ENCODE measurements at regions not wholly inside any gene's neighbourhood (a gene's known extent, or its start where the extent isn't known, plus 50 kb on each side); places are given as distances from the start of the nearest gene placed in this dataset.
"Not testable (repeated sequence)": the region's sequence is repeated elsewhere in the genome, so short reads cannot be mapped to it uniquely, and the experiment has no call there.

DNA sequence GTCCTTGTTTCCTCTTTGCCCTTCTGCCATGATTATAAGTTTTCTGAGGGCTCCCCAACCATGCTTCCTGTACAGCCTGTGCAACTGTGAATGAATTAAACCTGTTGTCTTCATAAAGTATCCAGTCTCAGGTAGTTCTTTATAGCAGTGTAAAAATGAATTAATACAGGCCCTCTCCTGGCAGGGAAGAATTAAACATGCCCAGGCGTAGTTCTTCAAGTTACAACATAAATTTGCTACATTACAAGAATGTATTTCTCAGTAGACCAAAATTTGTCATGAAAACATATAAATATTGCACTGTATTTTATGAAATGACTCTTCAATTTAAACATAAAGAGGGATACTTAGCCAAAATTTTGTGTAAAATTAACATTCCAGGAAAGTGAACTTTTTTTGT, 1089.9 kb upstream of the PCDH10 start:
- no peaks in the 10 kb centered on the region for H3K36me3 Mint-ChIP-seq
- peaks cover 6 to 14% (median 11%) of the 10 kb centered on the region in 3 donors for H3K9me3 Mint-ChIP-seq
- H3K27me3 Mint-ChIP-seq: no peaks in the 10 kb centered on the region
- no peak overlapping the region for H3K27ac Mint-ChIP-seq
- no peak overlapping the region for H3K4me3 Mint-ChIP-seq
- peaks cover 0 to 2% (median 0%) of the 10 kb centered on the region in 3 donors for H3K4me1 Mint-ChIP-seq

DNA sequence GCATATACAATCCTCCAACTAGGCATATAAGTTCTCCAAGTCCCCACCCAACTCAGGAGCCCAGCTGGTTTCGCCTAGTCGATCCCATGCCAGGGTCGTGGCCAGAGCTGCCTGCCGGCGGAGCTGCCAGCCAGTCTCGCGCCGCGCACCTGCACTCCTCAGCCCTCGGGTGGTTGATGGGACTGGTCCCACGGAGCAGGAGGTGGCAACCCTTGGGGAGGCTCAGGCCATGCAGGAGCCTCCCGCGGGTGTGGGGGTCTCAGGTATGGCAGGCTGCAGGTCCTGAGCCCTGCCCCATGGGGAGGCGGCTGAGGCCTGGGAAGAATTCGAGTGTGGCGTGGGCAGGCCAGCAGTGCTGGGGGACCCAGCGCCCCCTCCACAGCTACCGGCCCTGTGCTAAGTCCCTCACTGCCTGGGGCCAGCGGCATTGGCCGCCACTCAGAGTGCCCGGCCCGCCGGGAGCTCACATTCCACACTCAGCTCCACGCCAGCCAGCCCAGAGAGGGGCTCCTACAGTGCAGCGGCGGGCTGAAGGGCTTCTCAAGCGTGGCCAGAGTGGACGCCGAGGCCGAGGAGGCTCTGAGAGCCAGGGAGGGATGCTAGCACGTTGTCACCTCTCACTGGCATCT, 1086.4 kb upstream of the PCDH10 start:
- Mint-ChIP-seq H3K36me3 (no peaks in the 10 kb centered on the region), H3K4me3 (no peak overlapping the region), H3K4me1 (no peaks in the 10 kb centered on the region), H3K27me3 (no peaks in the 10 kb centered on the region), H3K9me3 (peaks cover 0 to 9% (median 7%) of the 10 kb centered on the region in 3 donors), H3K27ac (no peak overlapping the region)

DNA sequence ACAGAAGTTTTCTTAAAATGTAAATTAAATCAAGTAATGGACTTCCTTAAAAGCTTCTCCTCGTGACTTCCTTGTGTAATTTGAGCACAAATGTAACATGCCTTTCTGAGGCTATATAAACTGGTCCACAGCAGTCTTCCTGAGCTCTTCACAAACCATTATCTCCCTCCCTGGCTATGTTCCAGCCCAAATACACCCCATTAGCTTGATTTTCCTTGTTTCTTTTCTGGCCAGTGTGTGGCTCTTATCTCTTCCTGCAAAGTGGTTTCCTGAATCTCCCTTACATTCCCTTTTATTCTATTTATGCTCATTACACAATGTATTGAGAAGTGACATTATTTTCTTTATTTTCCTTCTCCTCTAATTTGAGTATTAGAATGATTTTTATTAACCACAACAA, 1085.3 kb upstream of the PCDH10 start:
- Mint-ChIP-seq H3K4me3 (no peak overlapping the region), H3K9me3 (peaks cover 0 to 5% (median 3%) of the 10 kb centered on the region in 3 donors), H3K27ac (no peak overlapping the region), H3K36me3 (no peaks in the 10 kb centered on the region), H3K27me3 (no peaks in the 10 kb centered on the region), H3K4me1 (no peaks in the 10 kb centered on the region)

GRCh38 chr4:132065940-132066495, 1083.1 kb upstream of the PCDH10 start:
- no peak overlapping the region for H3K27ac Mint-ChIP-seq
- H3K9me3 Mint-ChIP-seq: peaks cover 0 to 2% (median 0%) of the 10 kb centered on the region in 3 donors
- H3K36me3 Mint-ChIP-seq: no peaks in the 10 kb centered on the region
- no peak overlapping the region for H3K4me3 Mint-ChIP-seq
- H3K27me3 Mint-ChIP-seq: no peaks in the 10 kb centered on the region
- H3K4me1 Mint-ChIP-seq: no peaks in the 10 kb centered on the region

- no peaks in the 10 kb centered on the region for H3K27me3 Mint-ChIP-seq
- no peak overlapping the region for H3K27ac Mint-ChIP-seq
- H3K4me3 Mint-ChIP-seq: no peak overlapping the region
- H3K4me1 Mint-ChIP-seq: no peaks in the 10 kb centered on the region
- H3K36me3 Mint-ChIP-seq: no peaks in the 10 kb centered on the region
- no peaks in the 10 kb centered on the region for H3K9me3 Mint-ChIP-seq
These were observed 1077.3 kb upstream of the PCDH10 start for GRCh38 chr4:132071815-132072214.

GRCh38 chr4:132076829-132077228, 1072.3 kb upstream of the PCDH10 start:
- Mint-ChIP-seq H3K4me1 (peaks cover 0 to 2% (median 0%) of the 10 kb centered on the region in 3 donors), H3K9me3 (peaks cover 0 to 5% (median 0%) of the 10 kb centered on the region in 3 donors), H3K27me3 (no peaks in the 10 kb centered on the region), H3K4me3 (no peak overlapping the region), H3K27ac (no peak overlapping the region), H3K36me3 (no peaks in the 10 kb centered on the region)

GRCh38 chr4:132085105-132085504, 1064.0 kb upstream of the PCDH10 start:
- Mint-ChIP-seq H3K4me3 (no peak overlapping the region), H3K9me3 (peaks cover 2 to 8% (median 5%) of the 10 kb centered on the region in 3 donors), H3K4me1 (no peaks in the 10 kb centered on the region), H3K36me3 (peaks cover 2% of the 10 kb centered on the region), H3K27ac (no peak overlapping the region), H3K27me3 (no peaks in the 10 kb centered on the region)

DNA sequence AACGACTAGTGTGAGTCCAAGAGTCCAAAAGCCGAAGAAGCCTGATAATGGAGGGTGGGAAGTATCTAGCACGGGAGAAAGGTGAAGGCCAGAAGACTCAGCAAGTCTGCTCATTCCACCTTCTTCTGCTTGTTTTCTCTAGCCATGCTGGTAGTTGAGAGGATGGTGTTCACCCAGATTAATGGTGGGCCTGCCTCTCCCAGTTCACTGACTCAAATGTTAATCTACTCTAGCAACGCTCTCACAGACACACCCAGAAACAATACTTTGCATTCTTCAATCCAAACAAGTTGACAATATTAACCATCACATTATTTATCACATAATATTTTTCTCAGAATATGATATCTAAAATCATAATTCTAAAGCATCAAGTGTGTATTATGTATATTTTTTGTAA, 1055.1 kb upstream of the PCDH10 start:
- Mint-ChIP-seq H3K27me3 (no peaks in the 10 kb centered on the region), H3K4me1 (no peaks in the 10 kb centered on the region), H3K4me3 (no peak overlapping the region), H3K27ac (no peak overlapping the region), H3K36me3 (no peaks in the 10 kb centered on the region), H3K9me3 (peaks cover 0 to 2% (median 0%) of the 10 kb centered on the region in 3 donors)

DNA sequence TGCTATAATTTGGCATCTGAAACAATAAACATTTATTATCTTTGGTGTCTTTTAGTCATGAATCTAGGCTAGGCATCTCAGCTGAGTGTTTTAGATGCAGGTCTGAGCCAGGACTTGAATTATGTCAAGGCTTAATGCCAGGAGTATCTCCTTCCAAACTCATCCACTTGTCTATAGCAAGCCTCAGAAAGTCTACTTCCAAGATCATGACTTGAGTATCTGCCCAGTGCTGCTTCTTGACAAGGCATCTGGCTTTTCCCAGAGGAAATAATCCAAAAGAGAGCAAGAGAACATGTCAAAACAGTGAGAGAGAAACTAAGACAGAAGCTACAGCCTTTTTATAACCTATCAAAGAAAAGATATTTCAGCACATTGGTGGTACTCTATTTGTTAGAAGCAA, 1052.1 kb upstream of the PCDH10 start:
- no peaks in the 10 kb centered on the region for H3K4me1 Mint-ChIP-seq
- H3K4me3 Mint-ChIP-seq: no peak overlapping the region
- H3K27me3 Mint-ChIP-seq: no peaks in the 10 kb centered on the region
- no peaks in the 10 kb centered on the region for H3K36me3 Mint-ChIP-seq
- H3K9me3 Mint-ChIP-seq: peaks cover 0 to 4% (median 0%) of the 10 kb centered on the region in 3 donors
- H3K27ac Mint-ChIP-seq: no peak overlapping the region

DNA sequence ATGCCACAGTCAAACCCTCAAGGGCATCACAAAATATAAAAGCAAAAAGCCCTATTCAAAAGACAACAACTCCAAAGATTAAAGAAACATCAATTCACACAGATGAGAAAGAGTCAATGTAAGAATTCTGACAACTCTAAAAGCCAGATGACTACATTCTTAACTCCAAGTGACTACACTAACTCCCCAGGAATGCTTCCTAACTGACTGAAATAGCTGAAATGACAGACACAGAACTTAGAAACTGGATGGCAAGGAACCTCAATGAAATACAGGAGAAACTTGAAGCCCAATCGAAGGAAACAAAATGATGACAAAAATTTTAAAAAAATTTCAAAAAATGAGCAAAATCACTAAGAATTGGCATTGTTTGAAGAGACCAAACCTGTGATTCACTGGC, 1047.6 kb upstream of the PCDH10 start:
- peaks cover 3% of the 10 kb centered on the region for H3K36me3 Mint-ChIP-seq
- no peaks in the 10 kb centered on the region for H3K27me3 Mint-ChIP-seq
- no peaks in the 10 kb centered on the region for H3K4me1 Mint-ChIP-seq
- H3K4me3 Mint-ChIP-seq: no peak overlapping the region
- H3K27ac Mint-ChIP-seq: peak overlapping the region in 1 of 3 donors; percentile 17
- peaks cover 4 to 8% (median 8%) of the 10 kb centered on the region in 3 donors for H3K9me3 Mint-ChIP-seq

DNA sequence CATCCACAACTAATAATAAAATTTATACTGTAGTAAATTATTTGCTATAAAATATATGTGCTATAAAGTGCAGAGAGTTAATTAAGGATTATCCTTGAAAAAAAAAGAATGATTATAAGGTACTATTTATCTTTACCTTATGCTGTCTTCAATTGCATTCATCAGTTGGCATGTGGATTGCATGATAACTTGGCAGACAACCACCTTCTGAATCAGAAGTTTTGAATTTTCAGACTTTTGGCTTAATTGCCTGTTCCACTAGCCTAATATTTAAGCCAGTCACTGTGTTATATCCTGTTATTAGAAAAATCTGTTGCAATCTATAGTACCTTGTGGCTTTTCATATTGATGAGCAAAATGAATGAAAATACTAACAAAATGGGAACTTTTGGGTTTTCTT, 1040.3 kb upstream of the PCDH10 start:
- no peak overlapping the region for H3K4me3 Mint-ChIP-seq
- H3K27ac Mint-ChIP-seq: no peak overlapping the region
- H3K36me3 Mint-ChIP-seq: peaks cover 3% of the 10 kb centered on the region
- peaks cover 0 to 17% (median 3%) of the 10 kb centered on the region in 3 donors for H3K9me3 Mint-ChIP-seq
- no peaks in the 10 kb centered on the region for H3K27me3 Mint-ChIP-seq
- no peaks in the 10 kb centered on the region for H3K4me1 Mint-ChIP-seq

DNA sequence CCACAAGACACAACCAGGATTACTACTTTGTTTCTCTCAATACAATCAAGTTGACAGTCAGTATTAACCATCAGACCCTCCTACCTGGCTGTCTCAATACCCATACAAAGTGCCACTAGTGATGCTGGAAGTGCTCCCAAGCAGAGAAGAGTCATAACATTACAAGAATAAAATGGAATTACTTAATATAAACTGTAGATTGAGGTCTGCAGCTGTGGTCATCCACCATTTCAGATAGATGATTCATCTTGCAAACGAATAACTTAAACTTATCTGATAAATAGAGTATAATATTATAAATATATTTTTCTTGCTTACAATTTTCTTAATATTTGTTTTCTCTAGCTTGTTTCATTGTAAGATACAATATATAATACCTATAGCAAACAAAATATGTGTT, 1034.2 kb upstream of the PCDH10 start:
- Mint-ChIP-seq H3K4me1 (no peaks in the 10 kb centered on the region), H3K36me3 (no peaks in the 10 kb centered on the region), H3K27me3 (no peaks in the 10 kb centered on the region), H3K27ac (no peak overlapping the region), H3K4me3 (no peak overlapping the region), H3K9me3 (peaks cover 2 to 12% (median 3%) of the 10 kb centered on the region in 3 donors)

DNA sequence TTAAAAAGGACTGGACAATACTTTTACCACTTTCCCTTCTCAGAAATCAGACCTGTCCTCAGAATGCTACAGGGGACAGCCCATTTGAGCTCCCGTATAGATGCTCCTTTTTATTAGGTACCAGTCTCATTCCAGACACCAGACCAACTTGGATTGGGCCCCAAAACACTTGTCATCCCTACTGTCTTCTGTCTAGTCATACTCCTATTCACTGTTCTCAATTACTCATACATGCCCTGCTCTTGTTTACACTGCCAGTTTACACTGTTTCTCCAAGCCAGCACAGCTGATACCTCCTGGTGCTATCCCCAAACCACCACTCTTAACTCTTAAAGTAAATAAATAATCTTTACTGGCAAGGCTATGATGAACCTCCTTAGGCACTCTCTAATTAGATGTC, 1026.4 kb upstream of the PCDH10 start:
- H3K27me3 Mint-ChIP-seq, H3K27ac Mint-ChIP-seq, H3K36me3 Mint-ChIP-seq, H3K9me3 Mint-ChIP-seq, H3K4me1 Mint-ChIP-seq: not testable (repeated sequence)
- peak overlapping the region in 1 of 4 donors; percentile 29 for H3K4me3 Mint-ChIP-seq

DNA sequence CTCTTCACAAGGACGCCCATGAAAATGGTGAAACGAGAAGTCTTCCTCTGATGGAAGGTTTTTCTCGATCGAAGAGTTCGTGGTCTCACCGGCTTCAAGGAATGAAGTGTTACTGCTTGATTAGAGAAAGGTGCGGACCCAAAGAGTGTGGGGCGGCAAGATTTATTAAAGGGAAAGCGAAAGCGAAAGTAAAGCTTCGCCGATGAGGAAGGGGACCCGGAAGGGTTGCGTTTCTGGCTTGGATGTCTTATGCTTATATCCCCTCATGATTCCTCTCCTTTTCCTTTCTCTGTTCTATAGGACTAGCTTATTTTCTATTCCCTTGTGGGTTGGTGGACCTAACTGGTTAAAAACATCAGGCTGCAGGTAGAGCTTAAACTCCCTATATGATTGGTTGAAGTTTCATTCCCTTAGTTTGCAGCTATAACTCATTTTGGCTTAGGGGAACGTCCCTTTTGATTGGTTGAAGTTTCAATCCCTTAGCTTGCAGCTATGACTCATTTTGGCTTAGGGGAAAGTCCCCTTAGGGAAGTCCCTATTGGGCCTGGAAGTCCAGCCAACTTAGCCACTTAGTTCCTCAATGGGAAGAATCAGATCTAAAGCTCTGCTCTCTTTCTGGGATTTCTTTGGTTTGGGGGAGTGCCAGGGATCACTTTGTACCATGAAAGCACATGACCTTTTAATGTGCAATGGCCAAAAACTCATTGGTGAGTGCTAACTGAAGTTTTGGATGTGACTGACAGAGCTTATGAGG, 1025.0 kb upstream of the PCDH10 start:
- peaks cover 0 to 5% (median 0%) of the 10 kb centered on the region in 3 donors for H3K9me3 Mint-ChIP-seq
- no peaks in the 10 kb centered on the region for H3K4me1 Mint-ChIP-seq
- H3K27ac Mint-ChIP-seq: peak overlapping the region in 1 of 3 donors; percentile 13
- peak overlapping the region in 3 of 4 donors; percentile 18 to 84 (median 65) for H3K4me3 Mint-ChIP-seq
- no peaks in the 10 kb centered on the region for H3K36me3 Mint-ChIP-seq
- H3K27me3 Mint-ChIP-seq: no peaks in the 10 kb centered on the region

GRCh38 chr4:132124624-132124974, 1024.5 kb upstream of the PCDH10 start:
- H3K36me3 Mint-ChIP-seq: no peaks in the 10 kb centered on the region
- no peak overlapping the region for H3K4me3 Mint-ChIP-seq
- no peaks in the 10 kb centered on the region for H3K27me3 Mint-ChIP-seq
- H3K4me1 Mint-ChIP-seq: no peaks in the 10 kb centered on the region
- H3K27ac Mint-ChIP-seq: no peak overlapping the region
- peaks cover 0 to 3% (median 0%) of the 10 kb centered on the region in 3 donors for H3K9me3 Mint-ChIP-seq

DNA sequence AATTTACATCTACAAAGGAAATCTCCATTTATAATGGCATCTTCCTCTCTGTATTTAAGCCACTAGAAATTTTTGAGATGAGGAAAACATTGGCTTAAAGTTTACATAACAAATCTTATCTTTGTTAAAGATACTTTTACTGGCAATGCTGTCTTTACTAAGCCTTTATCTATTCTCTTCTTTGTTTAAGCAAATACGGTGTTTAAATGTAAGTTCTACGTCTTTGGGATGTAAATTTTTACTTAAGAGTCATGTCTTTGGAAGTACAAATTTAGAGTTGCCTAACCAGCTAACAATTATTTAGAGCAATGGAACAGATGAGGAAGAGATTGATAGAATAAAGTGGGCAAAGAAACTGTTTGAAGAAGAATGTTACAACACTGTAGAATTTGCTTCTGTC, 1024.0 kb upstream of the PCDH10 start:
- H3K4me1 Mint-ChIP-seq: no peaks in the 10 kb centered on the region
- no peaks in the 10 kb centered on the region for H3K36me3 Mint-ChIP-seq
- H3K27me3 Mint-ChIP-seq: no peaks in the 10 kb centered on the region
- H3K4me3 Mint-ChIP-seq: no peak overlapping the region
- H3K9me3 Mint-ChIP-seq: peaks cover 0 to 3% (median 0%) of the 10 kb centered on the region in 3 donors
- no peak overlapping the region for H3K27ac Mint-ChIP-seq
